ENCODE measurements at regions not wholly inside any gene's neighbourhood (a gene's known extent, or its start where the extent isn't known, plus 50 kb on each side); places are given as distances from the start of the nearest gene placed in this dataset.
"Not testable (repeated sequence)": the region's sequence is repeated elsewhere in the genome, so short reads cannot be mapped to it uniquely, and the experiment has no call there.

- 100% methylated on average over 1 of the region's 1 CpG for WGBS
Measured at GRCh38 chr21:28385845-28386244, 606.8 kb downstream of the LTN1 start.

GRCh38 chr21:28381000-28381745 lies 611.5 kb downstream of the LTN1 start:
- DNase-seq (ENCODE audit: low spot score in 2 of 2), result not testable (repeated sequence)

More at GRCh38 chr21:28385845-28386244, 606.8 kb downstream of the LTN1 start:
- no peaks in the 10 kb centered on the region for H3K9me3 ChIP-seq
- H3K27ac ChIP-seq, result no peak overlapping the region
- no peaks in the 10 kb centered on the region for H3K4me1 ChIP-seq
- no peak for TF ChIP-seq EP300 (IDR thresholded peaks at IDR 0.05)
- TF ChIP-seq CTCF (IDR thresholded peaks at IDR 0.05), result no peak
- no peak for TF ChIP-seq POLR2AphosphoS5 (IDR thresholded peaks at IDR 0.05)
- TF ChIP-seq POLR2A (IDR thresholded peaks at IDR 0.05), result no peak
- no peaks in the 10 kb centered on the region for H3K27me3 ChIP-seq
- no peak for DNase-seq (ENCODE audit: low spot score in 2 of 2)
- H3K36me3 ChIP-seq, result no peaks in the 10 kb centered on the region
- no peak overlapping the region for H3K4me3 ChIP-seq

GRCh38 chr21:28380241-28380640 lies 612.4 kb downstream of the LTN1 start:
- H3K36me3 ChIP-seq, result no peaks in the 10 kb centered on the region
- H3K27me3 ChIP-seq, result no peaks in the 10 kb centered on the region
- WGBS, result 85% methylated on average over 7 of the region's 7 CpGs
- no peak overlapping the region for H3K4me3 ChIP-seq
- no peak for DNase-seq (ENCODE audit: low spot score in 2 of 2)
- TF ChIP-seq POLR2AphosphoS5 (IDR thresholded peaks at IDR 0.05) (no peak), POLR2A (IDR thresholded peaks at IDR 0.05) (no peak), EP300 (IDR thresholded peaks at IDR 0.05) (no peak), CTCF (IDR thresholded peaks at IDR 0.05) (no peak)
- H3K27ac ChIP-seq, result no peak overlapping the region
- no peaks in the 10 kb centered on the region for H3K4me1 ChIP-seq
- H3K9me3 ChIP-seq, result no peaks in the 10 kb centered on the region

More at GRCh38 chr21:28381000-28381745, 611.5 kb downstream of the LTN1 start:
- not testable (repeated sequence) for H3K9me3 ChIP-seq, H3K4me1 ChIP-seq, H3K27ac ChIP-seq, H3K4me3 ChIP-seq, H3K36me3 ChIP-seq, H3K27me3 ChIP-seq
- 61% methylated on average over 2 of the region's 2 CpGs for WGBS

GRCh38 chr21:28378026-28378425 lies 614.7 kb downstream of the LTN1 start:
- H3K27ac ChIP-seq, result no peak overlapping the region
- no peak overlapping the region for H3K4me3 ChIP-seq
- no peak for DNase-seq (ENCODE audit: low spot score in 2 of 2)
- no peaks in the 10 kb centered on the region for H3K4me1 ChIP-seq
- WGBS, result 90% methylated on average over 2 of the region's 2 CpGs
- no peaks in the 10 kb centered on the region for H3K27me3 ChIP-seq
- H3K36me3 ChIP-seq, result no peaks in the 10 kb centered on the region
- no peaks in the 10 kb centered on the region for H3K9me3 ChIP-seq
- TF ChIP-seq EP300 (IDR thresholded peaks at IDR 0.05) (no peak), POLR2A (IDR thresholded peaks at IDR 0.05) (no peak), POLR2AphosphoS5 (IDR thresholded peaks at IDR 0.05) (no peak), CTCF (IDR thresholded peaks at IDR 0.05) (no peak)

- Histone ChIP-seq H3K27ac (no peak overlapping the region), H3K27me3 (no peaks in the 10 kb centered on the region), H3K9me3 (no peaks in the 10 kb centered on the region), H3K36me3 (no peaks in the 10 kb centered on the region), H3K4me1 (no peaks in the 10 kb centered on the region), H3K4me3 (no peak overlapping the region)
- TF ChIP-seq CTCF (IDR thresholded peaks at IDR 0.05) (no peak), EP300 (IDR thresholded peaks at IDR 0.05) (no peak), POLR2A (IDR thresholded peaks at IDR 0.05) (no peak), POLR2AphosphoS5 (IDR thresholded peaks at IDR 0.05) (no peak)
- no peak for DNase-seq (ENCODE audit: low spot score in 2 of 2)
- 82% methylated on average over 2 of the region's 2 CpGs for whole genome bisulfite sequencing
Measured at GRCh38 chr21:28375708-28376385, 616.8 kb downstream of the LTN1 start.

Measured in suprapubic skin (tissue), 4 donors.